Testis (tissue), 2 donors: ENCODE measurements at regions not wholly inside any gene's neighbourhood (a gene's known extent, or its start where the extent isn't known, plus 50 kb on each side); places are given as distances from the start of the nearest gene placed in this dataset.

Source experiments
- DNase-seq: peaks from one replicate; pipeline ENCODE4 v3.0.0-alpha.2; 2019
- H3K27ac ChIP-seq, 2 donors: fragments of 200-600 bp; sonication (generic); one replicate each; pipeline ENCODE4 v1.5.1; 2019
- H3K27me3 ChIP-seq: fragments of 200-600 bp; sonication (generic); one replicate; pipeline ENCODE4 v1.5.1; 2019
- H3K36me3 ChIP-seq: fragments of 200-600 bp; sonication (generic); one replicate; pipeline ENCODE4 v1.5.1; 2017; ENCODE audit warnings: low read depth; ENCODE audit errors: missing control alignments
- H3K4me1 ChIP-seq: fragments of 200-600 bp; sonication (generic); one replicate; pipeline ENCODE4 v1.5.1; 2019
- H3K4me3 ChIP-seq, 2 donors: fragments of 200-600 bp; sonication (generic); one replicate each; pipeline ENCODE4 v1.5.1; 2017 to 2019
- H3K9me3 ChIP-seq: fragments of 200-600 bp; sonication (generic); one replicate; pipeline ENCODE4 v1.5.1; 2017
- CTCF ChIP-seq, 3 experiments: fragments of 450-650 bp in 2 of 3; fragments of 200-600 bp in 1 of 3; sonication (generic) in 1 of 3; IDR thresholded peaks; one replicate each; pipeline ENCODE4 v1.5.1; 2016 to 2019; ENCODE audit warnings: antibody characterized with exemption in 3 of 3, mild to moderate bottlenecking in 2 of 3, moderate library complexity in 1 of 3
- POLR2A ChIP-seq: fragments of 450-650 bp; IDR thresholded peaks from one replicate; pipeline ENCODE4 v1.6.1; 2017; ENCODE audit warnings: antibody characterized with exemption, mild to moderate bottlenecking, moderate library complexity
- WGBS, 2 donors: methylation state at CpG; one replicate each; pipeline ENCODE4 v1.1.5; 2018; 5-methylcytosine and 5-hydroxymethylcytosine counted together
- intact Hi-C: fragments of 100-400 bp; cut with DNase I; formaldehyde crosslinking; loops from one replicate; pipeline ENCODE4 v1.15.1; 2023; ENCODE audit warnings: low total_unique reads

DNA sequence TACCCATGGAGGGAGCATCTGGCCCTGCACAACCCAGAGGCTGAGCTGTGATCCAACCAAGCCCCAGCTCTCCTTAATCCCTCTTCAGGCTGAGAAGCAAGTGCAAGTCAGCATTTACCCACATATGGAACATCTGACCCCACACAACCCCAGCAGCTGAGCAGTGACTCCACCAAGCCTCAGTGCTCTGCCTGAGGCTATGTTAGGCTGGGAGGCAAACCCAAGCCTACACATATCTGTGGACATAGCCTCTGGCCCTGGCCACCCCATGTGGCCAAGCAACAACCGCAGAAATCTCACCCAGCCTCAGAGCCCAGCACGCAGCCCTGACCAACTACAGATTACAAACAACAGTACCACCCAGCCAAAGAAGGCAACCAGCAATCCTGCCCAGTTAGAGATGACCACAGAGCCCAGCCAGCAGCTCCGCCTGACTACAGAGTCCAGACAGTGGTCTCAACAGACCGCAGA, 142.8 kb downstream of the NUAK1 start:
- Histone ChIP-seq H3K4me1 (no peaks in the 10 kb centered on the region), H3K4me3 (no peak overlapping the region), H3K27me3 (no peaks in the 10 kb centered on the region), H3K27ac (no peak overlapping the region), H3K36me3 (no peaks in the 10 kb centered on the region), H3K9me3 (no peaks in the 10 kb centered on the region)
- WGBS, 2 donors: 92 to 100% methylated on average over 2 to 4 of the region's 4 CpGs
- DNase-seq: no peak
- TF ChIP-seq CTCF (IDR thresholded peaks at IDR 0.05): no peak
- TF ChIP-seq POLR2A: no peak
- intact Hi-C loops: no loop called here

DNA sequence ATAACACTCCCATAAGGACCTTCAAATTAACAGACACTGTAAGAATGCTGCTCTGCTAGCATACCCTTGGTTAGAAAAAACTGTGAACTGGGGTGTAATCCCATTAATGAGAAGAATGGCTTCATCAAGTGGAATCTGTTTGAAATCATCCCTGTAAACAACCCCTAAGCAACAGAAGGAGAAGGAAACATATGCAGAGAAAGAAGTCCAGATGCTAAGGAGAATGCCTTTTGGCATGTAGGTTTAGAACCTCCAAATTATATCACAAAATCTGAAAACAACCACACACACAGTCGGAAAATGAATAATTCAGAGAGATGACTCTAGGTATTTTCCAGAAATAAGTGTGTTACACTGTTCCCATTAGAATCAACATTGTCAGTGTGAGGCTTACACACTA, 140.2 kb downstream of the NUAK1 start:
- Histone ChIP-seq H3K27me3 (no peaks in the 10 kb centered on the region), H3K4me3 (no peak overlapping the region), H3K9me3 (no peaks in the 10 kb centered on the region), H3K27ac (no peak overlapping the region), H3K4me1 (no peaks in the 10 kb centered on the region), H3K36me3 (no peaks in the 10 kb centered on the region)
- intact Hi-C loops: no loop called here
- no peak for DNase-seq
- 93% methylated on average over 1 of the region's 1 CpG for WGBS, 2 donors
- TF ChIP-seq POLR2A (no peak), CTCF (IDR thresholded peaks at IDR 0.05) (no peak)

DNA sequence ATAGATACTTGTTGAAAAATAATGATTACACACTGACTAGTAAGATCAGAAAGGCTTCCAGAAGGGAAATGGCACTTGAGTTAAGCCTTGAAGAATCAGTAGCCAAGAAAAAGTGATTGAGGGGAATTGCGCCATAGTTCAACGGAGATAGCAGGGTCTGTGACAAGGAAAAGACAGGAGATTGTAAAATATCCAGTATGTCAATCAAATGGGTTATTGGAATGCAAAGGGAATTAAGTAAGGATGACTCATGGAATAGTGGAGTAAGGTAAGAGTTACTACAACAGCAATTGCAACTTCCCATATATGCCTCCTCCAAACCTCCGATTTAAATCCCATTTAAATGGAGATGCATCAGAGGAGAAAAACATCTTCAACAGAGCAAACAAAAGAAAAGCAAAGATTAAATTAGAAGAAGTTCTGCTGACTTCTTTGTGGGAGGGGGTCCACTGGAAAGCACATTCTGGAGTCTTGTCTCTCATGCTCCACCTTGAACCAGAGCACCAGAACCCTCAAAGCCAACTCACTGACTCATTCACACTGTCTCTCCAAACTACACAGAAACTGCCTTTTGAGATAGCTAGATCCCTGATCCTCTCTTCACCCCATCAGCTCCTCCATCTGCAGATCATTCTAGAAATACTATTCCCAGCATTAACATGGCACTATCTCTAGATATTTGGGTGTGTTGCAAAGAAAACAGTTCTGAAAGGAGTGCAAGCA, 138.2 kb downstream of the NUAK1 start:
- H3K9me3 ChIP-seq: no peaks in the 10 kb centered on the region
- H3K27ac ChIP-seq: no peak overlapping the region
- H3K27me3 ChIP-seq: no peaks in the 10 kb centered on the region
- intact Hi-C loops: no loop called here
- 95 to 96% methylated on average over 3 of the region's 3 CpGs for WGBS, 2 donors
- no peaks in the 10 kb centered on the region for H3K4me1 ChIP-seq
- H3K36me3 ChIP-seq: no peaks in the 10 kb centered on the region
- H3K4me3 ChIP-seq: no peak overlapping the region
- DNase-seq: no peak
- no peak for TF ChIP-seq POLR2A

DNA sequence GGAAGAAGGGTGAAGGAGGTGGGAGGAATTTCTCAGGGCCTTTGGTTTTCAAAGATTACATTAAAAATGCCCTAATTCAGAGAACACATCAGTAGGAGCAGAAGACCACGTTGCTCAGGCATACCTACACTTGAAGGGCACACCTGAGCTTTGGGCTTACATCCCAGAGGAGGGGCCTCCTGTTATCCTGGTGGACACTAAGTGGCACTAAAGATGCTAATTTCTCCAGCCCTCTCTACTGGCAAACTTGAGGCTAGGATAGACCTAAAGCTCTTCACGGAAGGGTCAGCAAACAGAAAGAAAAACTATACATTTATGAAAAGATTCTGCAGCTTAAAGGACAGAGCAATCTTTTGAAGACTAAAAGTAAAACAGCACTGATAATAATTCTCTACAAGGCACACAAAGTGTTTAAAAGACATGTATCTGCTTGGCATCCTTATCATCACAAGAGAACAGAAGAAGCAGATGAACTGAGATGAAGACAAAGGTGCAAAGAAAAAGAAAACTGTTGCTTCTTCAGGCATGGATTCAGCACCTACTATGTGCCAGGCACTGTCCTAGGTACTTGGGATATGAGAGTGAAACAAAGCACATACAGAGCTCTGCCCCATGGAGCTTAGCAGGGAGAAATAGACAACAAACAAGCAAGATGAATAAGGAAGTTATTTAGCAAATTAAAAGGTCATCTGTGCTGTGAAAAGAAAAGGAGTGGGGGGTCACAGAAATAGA, 137.5 kb downstream of the NUAK1 start:
- WGBS, 2 donors: 55 to 73% methylated on average over 2 of the region's 2 CpGs
- no peak overlapping the region for H3K4me3 ChIP-seq
- DNase-seq: no peak
- no peaks in the 10 kb centered on the region for H3K4me1 ChIP-seq
- H3K27ac ChIP-seq: no peak overlapping the region
- H3K36me3 ChIP-seq: no peaks in the 10 kb centered on the region
- H3K27me3 ChIP-seq: no peaks in the 10 kb centered on the region
- TF ChIP-seq CTCF (IDR thresholded peaks at IDR 0.05) (no peak), POLR2A (no peak)
- no peaks in the 10 kb centered on the region for H3K9me3 ChIP-seq
- intact Hi-C loops: no loop called here

DNA sequence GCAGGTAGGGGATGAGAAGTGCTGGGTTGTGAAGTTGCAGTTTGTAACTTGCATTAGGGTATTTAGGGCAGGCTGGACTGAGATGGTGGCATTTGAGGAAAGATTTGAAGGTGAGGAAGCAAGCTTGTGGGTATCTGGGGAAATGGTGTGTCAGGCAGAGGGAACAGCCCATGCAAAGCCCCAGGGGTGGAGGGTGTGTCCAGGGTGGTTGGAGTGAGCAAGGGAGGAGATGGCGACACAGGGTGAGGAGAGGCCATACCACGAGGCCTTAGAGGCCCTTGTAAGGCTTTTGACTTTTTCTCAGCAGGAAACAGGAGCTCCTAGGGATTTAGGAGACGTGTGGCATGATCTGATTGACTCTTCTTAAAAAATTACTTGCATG, 136.9 kb downstream of the NUAK1 start:
- intact Hi-C loops: no loop called here
- Histone ChIP-seq H3K36me3 (no peaks in the 10 kb centered on the region), H3K4me3 (no peak overlapping the region), H3K9me3 (no peaks in the 10 kb centered on the region), H3K27ac (no peak overlapping the region), H3K4me1 (no peaks in the 10 kb centered on the region), H3K27me3 (no peaks in the 10 kb centered on the region)
- TF ChIP-seq CTCF (IDR thresholded peaks at IDR 0.05): no peak
- no peak for TF ChIP-seq POLR2A
- WGBS, 2 donors: 87 to 88% methylated on average over 3 of the region's 3 CpGs
- DNase-seq: no peak
